NCI-H1417 (cell line): ENCODE measurements at regions not wholly inside any gene's neighbourhood (a gene's known extent, or its start where the extent isn't known, plus 50 kb on each side); places are given as distances from the start of the nearest gene placed in this dataset.
A peak's percentile ranks its signal among the peaks of the same experiment; 100 is the strongest.

ENCODE experiments used
- DNase-seq, 3 experiments: peaks; one replicate each; lab custom pipeline; 2025; lab: John Stamatoyannopoulos, UW

DNA sequence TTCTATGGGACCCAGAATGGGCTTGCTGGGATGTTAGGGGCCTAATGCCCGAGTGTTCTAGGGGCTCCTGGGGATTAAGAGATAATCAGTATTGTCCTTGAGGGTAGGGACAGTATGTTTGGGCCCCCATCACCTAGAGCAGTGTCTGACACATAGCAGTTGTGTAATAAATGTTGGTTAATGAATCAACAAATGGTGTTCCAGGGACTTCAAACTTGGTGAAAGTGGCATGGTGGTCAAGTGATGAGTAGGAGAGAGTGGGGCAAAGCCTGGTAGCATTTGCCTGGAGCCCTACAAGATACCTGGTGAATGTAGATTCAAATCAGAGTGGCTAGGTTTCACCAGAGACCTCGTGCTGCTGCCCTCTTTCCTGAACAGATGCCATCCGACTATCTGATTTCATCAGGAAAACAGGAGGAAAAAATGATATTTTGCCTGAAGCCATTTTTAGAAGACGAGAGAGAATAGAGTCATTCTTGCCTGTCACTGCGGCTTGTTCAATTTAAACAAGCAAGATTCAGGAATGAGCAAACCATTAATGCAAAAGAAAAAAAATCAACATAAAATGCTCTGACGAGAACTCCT lies 117.3 kb downstream of the RPL22L1 start:
- no peak for DNase-seq

DNA sequence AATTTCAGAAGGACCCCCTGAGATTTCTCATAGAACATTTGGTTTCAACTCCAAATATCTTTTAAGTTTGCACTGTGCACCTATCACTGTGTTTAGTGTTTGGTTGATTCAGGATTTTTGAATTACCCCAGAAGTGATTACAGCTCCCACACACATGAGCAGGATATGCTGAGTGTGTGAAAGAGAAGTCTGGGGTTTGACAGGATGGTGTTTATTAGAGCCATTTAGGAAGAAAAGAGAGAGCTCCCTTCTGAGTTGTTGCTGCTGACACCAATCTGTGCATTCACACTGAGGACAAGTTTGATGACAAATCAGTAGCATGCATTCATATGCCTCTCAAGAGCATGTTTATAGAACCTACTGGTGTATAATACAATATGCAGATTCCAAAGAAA lies 118.1 kb downstream of the RPL22L1 start:
- DNase-seq, result no peak

DNA sequence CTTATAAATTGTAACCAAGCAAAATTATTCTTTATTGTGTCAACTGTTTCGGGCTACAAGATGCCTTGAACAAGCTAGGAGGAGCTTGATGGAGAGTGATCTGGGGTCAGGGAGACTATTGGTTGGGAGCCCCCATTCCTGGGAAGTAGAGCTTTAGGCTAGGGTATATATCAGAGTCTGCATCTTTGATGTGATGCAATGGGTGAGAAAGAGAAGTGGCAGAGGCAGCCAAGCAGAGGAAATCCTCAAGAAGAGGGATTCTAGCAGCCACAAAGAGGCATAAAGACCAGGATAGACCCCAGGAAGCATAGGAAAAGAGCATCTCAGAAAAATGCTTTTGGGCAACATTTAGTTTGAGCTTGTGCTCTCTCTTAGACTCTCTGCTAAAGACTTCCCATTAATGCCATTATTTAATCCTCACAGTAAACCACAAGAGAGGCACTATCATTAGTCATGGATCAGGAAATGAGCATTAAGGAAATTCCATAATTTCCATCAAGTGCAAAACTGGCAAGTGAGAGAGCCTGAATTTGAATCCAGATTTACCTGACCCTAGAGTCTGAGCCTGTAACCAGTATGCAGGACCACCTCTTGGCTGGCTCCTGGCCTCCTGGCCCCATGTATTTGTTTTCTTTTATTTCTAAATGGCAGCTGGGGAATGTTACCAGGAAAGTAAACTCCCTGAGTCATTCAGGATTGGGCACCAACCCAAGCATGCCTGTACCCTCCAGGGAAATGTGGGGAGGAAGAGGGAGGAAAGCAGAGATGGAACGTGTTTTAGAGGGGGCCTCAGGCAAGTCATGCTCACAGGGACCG lies 118.7 kb downstream of the RPL22L1 start:
- DNase-seq, result no peak

DNA sequence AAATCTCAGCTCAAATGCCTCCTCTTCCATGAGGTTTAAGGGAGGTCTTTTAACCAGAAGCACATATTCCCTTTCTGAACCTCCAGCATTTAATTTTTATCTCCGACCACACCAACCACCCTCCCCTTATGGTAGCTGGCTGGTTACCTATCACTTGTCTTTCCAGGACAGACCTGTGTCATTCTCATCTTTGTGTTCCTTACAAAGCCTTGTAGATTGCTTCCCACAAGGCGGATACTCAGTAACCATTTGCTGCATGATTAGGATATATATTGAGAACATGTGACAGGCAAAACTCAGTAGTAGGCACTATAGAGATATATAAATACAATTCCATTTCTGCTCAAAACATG lies 119.5 kb downstream of the RPL22L1 start:
- no peak for DNase-seq

DNA sequence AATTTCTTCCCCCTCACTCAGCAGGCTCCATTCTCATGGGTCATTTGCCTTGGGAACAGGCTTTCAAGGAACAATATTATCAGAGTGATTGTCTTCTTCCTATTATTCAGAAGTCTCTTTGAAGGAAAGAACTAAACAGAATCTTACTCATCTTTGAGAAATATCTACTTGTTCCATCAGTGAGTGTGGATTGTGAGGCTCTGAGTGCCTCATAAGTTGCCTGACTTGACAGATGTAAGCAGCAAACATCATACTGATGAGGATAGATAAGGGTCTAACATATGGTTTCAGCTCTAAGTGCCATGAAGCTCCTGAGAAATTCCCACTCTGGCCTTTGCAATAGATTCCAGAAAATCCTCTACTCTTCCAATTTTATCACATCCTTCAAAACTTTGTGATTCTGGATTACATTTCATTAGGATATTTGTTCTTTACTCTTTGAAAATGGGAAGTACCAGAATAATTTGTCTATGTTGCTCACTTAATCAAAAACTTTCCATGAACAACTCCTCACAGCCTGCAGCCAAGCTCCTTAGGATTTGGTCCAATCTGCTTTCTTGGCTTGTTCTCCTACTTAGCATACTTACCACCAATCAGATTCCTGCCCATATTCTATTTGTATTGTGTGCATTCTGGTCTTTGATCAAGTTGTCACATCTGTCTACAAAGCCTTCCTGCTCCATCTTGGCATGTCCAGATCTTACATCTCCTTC lies 120.1 kb downstream of the RPL22L1 start:
- no peak for DNase-seq

DNA sequence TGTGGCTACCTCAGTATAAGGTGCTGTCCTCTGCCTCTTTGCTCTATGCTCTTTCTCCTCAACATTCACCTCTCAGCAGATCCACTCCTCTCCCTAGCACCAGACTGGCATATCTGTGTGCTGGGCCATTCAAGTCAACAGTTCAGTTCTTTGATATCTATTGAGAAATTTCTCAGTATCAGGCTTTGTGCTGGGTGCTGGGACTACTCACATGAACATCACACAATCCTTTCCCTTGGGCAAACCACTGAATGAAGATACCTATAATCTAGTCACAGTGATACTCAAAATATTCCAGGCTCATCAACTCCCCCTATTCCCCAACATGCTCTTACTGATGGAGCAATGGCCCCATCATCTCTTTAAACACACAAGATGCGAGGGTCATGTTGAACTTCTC lies 120.8 kb downstream of the RPL22L1 start:
- no peak for DNase-seq

DNA sequence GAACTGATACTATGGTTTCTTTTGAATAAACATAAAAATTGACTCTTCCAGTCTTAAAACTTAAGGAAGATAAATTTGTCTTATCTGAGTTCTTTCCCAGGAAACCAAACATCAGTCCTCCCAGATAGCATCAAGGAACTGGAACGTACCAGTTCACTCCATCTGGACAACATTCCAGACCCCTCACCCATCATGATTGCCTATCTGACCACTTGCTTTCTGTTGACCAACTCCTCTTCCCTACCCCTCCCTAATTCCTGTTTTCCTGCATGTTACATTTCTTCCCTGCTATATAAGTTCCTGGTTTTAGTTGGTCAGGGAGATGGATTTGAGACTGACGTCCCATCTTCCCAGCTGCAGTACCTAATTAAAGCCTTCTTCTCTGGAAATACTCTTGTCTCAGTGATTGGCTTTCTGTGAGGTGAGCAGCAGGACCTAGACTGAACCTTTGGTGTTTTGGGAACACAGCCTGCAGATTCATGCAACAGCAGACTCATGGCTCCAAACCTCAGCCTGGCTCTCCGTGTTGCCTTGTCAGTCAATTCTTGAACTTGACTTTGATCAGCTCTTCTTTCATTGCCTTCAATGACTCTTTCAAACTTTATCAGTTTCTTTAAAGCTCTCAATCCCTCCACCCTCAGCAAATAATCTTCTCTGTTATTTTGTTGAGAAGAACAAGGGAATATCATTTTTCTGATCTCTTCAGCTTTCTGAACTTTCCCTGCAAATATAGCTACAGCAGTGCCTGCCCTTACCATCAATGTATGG lies 123.6 kb downstream of the RPL22L1 start:
- DNase-seq, result no peak

DNA sequence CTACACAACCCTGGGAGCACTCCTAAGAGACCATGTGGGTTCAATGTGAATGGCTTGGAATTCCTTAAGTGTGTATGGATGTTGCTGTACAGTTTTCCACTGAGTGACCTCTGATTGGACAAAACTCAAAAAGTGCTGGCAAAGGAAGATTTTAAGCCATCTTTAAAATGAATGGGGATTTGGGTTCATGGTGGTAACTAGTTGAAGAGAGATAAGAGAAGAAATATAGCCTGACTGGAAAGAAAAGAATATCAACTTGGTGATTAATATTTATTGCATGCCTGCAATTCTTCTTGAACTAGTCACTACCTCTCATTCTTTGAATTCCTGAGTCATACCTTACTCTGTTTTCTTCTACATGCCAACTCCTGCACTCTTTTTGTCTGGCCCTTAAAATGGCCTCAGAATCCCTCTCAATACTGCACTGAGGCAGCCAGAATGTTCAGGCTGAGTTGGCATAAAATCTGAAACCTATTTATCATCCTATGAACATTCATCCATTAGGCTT lies 124.7 kb downstream of the RPL22L1 start:
- DNase-seq, result no peak

DNA sequence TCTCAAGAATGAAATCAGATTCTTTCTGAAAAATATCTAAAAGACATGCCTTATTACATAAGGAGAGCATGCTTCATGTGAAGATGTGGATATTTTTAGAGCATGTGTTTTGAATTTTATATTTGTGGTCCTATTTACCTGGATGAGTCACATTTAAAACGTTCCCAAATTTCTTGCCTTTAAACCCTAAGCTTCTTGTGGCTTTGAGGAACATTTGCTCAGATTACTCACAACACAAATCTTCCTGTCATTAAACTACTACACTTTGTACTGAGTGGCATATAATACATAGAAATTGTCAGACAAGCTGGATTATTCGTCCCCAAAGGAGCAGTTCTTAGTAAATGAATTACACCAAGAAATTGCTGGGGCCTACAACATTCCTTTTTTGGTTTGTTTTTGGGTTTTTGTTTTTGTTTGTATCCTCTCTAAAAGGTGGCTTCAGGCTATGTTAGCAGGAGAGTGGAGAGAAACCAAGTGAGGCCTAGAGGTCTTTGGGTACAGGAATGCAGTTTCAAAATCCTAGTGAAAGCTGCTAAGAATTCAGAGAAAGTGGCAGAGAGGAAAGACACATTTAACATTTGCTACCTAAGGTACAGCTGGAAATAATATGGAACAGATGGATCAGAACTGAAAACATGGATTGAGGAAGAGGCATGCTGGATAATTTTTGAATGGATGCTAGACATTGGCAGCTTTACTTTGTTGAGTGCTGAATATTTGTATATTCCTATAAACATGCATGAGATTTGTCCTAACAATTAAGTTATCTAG lies 128.1 kb downstream of the RPL22L1 start:
- no peak for DNase-seq

DNA sequence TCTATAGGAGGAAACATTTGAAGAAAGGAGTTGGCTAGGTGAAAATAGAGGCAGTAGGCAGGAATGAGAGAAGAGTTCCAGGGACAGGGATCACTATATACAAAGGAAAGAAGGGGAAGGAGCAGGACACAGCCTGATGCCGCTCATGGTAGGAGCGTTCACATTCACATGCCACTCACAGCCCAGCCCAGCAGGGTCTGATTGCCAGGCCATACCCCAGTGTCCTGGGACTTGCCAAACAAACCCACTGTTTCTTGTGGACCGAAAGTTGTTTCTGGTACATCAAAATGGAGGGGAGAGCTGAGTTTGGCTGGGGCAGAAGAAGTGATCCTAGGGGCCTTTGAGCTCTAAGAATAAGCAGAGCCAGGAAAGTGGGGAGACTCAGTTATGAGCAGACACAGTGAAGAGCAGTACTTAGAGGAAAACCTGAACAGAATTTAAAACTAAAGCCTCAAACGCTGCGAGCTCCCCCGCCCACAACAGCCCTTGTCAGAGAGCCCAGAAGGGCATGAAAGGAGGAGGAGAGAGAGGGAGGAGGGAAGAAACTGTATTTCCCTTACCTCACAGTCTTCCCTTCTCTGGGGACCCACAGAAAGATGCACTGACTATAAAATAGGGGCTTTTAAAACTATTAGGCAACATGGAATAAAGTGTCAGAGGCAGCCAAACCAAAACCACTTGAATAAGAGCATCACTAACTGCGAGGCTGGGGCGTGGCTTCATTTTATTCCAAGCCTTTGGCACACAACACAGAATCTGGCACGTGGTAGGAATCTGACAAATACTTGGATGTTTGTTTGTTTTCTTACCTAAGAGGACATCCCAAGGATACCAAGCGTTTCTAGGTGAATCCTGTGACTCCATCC lies 129.0 kb downstream of the RPL22L1 start:
- peak; percentile 18 to 63 (median 40) for DNase-seq

DNA sequence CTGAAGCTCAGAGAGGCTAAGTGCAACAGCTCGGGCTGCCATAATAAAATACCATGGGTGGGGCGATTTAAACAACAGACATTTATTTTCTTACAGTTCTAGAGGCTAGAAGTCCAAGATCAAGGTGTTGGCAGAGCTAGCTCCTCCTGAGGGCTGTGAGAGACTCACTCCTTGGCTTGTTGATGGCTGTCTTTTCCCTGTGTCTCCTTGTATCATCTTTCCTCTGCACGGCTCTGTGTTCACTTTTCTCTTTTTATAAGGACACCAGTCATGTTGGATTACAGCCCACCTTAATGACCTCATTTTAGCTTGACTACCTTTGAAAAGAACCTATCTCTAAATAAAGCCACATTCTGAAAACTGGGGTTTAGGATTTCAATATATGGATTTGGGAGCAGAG lies 129.7 kb downstream of the RPL22L1 start:
- no peak for DNase-seq

DNA sequence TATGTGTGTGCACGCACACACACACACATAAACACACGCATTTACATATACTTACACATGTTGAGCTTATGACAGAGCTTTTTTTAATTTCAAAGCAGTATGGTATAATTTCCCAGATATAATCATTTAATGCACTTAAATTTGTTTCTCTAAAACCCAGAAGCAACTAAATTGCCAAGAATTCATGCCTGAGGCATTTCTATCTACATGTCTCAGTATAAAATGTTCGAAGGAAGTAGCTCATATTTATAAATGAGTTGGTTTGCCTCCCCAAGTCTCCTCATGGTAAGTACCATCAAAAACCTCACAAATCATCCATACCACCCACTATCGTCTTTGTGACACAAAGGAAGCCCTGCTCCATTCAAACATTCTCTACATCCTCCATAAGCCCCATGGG lies 130.6 kb downstream of the RPL22L1 start:
- no peak for DNase-seq

DNA sequence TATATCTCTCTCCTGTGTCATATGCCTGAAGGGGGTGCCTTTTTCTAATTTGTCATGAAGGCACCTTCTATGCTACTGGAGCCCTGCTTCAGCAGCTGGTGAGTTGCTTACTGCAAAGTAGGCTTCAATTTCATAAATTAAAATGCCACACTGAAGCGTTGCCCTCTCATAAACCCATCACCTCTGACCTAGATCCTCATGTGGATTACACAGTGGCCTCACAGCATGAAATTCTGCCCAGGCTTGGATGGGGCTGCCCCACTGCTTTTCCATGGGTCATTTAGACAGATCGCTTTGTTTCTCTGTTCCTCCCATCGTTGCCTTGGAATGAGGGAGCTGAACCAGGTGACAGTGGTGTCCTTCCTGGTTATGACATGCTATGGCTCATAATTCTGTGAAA lies 131.2 kb downstream of the RPL22L1 start:
- DNase-seq, result peak in 2 of 3 experiments; percentile 10 to 11

DNA sequence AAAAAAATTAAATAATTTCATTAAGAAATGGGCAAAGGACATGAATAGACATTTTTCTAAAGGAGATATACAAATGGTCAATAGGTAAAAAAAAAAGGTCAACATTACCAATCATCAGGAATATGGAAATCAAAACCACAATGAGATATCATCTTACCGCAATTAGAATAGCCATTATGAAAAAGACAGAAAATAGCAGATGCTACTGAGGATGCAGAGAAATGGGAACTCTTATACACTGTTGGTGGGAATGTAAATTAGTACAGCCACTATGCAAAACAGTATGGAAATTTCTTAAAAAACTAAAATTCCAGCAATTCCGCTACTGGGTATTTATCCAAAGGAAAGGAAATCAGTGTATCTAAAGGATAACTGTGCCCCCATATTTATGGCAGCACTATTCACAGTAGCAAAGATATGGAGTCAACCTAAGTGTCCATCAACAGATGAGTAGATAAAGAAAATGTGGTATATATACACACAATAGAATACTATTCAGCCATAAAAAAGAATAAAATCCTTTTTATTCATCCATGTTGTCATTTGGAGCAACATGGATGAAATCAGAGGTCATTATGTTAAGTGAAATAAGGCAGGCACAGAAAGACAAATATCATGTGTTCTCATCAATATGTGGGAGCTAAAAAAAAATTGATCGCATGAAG lies 132.4 kb downstream of the RPL22L1 start:
- no peak for DNase-seq

DNA sequence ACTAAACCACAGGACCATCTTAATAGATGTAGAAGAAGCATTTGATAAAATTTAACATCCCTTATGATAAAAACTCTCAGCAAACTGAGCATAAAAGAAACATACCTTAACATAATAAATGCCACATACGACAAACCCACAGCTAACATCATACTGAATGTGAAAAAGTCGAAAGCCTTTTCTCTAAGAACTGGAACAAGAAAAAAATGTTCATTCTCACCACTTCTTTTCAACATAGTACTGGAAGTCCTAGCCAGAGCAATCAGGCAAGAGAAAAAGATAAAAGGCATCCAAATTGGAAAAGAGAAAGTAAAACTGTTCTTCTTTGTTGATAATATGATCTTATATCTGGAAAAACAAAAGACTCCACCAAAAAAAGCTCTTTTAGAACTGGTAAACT lies 134.2 kb downstream of the RPL22L1 start:
- DNase-seq, result no peak

DNA sequence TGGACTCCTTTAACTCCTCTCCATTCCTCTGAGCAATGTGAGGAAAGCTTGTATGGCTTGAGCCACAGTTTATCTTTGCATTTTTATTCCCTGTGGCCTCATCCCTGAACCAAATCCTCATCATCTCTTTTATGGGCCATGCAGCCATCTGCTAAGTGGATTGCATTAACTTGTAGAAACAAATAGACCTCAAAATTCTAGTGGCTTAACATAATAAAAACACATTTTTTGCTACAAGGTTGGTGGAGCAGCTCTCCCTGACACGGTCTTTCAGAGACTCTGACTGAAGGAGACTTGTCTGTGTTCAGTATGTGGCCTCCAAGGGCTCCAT lies 135.3 kb downstream of the RPL22L1 start:
- DNase-seq, result peak in 1 of 3 experiments; percentile 44

DNA sequence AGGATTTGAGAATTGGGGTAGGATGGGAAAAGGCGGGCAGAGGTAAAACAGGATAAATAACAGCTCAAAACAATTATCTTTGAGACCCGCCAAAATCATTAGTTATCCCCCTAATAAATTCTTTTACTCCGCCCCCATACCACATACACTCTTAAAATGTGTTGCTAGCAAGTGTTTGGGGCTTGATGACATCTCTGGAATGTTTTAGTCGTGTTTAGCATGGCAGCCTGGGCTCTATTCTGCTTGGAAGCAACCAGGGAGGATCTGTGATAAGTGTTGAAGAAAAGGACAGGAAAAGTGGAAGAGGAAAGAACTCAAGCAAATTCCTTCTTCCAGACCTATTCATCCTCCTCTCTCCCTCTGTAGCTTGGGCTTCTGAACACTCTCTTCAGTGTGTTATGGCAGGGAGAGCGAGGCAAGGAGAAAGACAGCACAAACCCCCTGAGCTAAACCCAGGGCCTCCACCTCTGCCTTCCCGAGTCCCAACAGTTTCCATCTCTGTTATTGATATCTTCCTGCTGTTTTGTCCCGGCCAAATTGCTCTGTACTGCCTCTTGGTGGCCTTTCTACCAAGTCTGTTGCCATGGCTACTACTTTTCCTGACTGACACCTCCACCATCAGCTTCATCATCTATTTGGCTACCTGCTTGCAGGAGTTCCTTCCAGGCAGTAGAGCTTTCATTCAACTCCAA lies 135.8 kb downstream of the RPL22L1 start:
- no peak for DNase-seq

DNA sequence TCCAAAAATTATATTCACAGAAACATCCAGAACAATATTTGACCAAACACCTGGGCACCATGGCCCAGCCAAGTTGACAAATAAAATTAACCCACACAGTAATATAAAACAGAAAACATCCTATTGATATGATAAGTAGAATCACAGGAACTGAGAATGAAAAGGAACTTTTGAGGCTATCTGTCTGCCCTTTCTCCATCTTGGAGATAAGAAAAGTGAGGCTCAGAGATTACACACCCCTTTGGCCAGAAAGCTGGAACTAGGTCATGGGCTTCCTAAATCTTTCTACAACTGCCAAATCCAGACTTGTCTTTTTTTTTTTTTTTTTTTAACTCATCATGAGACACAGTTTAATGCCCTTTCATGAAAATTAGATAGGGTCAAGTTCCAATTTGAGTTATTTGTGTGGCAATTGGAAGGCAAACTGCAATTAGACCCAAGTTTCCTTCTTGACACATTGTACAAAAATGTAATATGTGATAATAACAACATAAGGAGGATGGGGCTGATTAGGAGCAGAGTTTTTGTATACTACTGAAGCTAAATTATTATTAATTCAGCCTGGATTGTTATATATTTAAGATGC lies 137.2 kb downstream of the RPL22L1 start:
- no peak for DNase-seq

DNA sequence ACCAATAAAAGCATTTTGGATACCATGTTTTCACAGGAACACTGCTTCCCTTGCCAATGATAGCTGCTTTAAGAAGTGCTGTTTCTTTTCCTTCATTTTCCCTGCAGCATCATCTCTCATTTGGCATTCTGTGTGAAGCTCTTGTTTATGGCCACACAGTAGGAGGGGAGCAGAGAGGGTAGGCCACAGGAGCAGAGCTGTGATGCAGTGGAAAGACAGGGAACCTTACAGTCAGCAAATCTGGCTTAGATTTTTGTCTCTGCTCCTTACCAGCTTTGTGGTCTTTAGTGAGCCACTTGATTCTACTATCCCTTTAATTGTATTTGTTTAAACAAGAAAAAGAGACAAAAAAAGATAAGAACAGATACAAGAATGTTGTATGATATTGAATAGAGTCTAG lies 138.7 kb downstream of the RPL22L1 start:
- DNase-seq, result no peak
